CD4-positive, alpha-beta T cell (primary cell): ENCODE measurements at regions not wholly inside any gene's neighbourhood (a gene's known extent, or its start where the extent isn't known, plus 50 kb on each side); places are given as distances from the start of the nearest gene placed in this dataset.

Experiments
- ATAC-seq: fragments of 200-7000 bp; cut with Tn5 transposase; one replicate; pipeline ENCODE4 v1.10.0; 2022; ENCODE audit warnings: mild to moderate bottlenecking; ENCODE audit not compliant: poor library complexity
- CTCF ChIA-PET: fragments of 350-600 bp; sonication (Branson Sonifier 250); formaldehyde crosslinking; loops from one replicate; lab custom pipeline; 2021; ENCODE audit warnings: antibody characterized with exemption, inconsistent platforms; lab: Charles Lee
- POLR2A ChIA-PET: fragments of 350-600 bp; sonication (Branson Sonifier 250); formaldehyde crosslinking; loops from one replicate; lab custom pipeline; 2021; ENCODE audit warnings: antibody characterized with exemption, inconsistent platforms; lab: Charles Lee
- DNase-seq, 14 experiments: peaks; one replicate each; pipeline ENCODE4 v3.0.0-alpha.2; 2013 to 2020; ENCODE audit warnings: mixed read lengths in 2 of 14
- H3K27ac ChIP-seq, 2 donors: one replicate each; pipeline versions ENCODE4 v1.5.1 to v1.7.0; 2013; ENCODE audit warnings: low read length in 2 of 2, low read depth in 1 of 2, mild to moderate bottlenecking in 1 of 2
- H3K27me3 ChIP-seq, 2 experiments: 1 replicate in 1 of 2; 2 replicates in 1 of 2; pipeline versions ENCODE4 v1.6.1 to v1.7.0; 2013; ENCODE audit warnings: low read length in 2 of 2, control low read depth in 1 of 2, mild to moderate bottlenecking in 1 of 2, moderate library complexity in 1 of 2; ENCODE audit not compliant: insufficient read depth in 2 of 2, control insufficient read depth in 1 of 2
- H3K36me3 ChIP-seq: one replicate; pipeline ENCODE4 v1.6.1; 2013; ENCODE audit warnings: low read length, control low read depth; ENCODE audit not compliant: insufficient read depth
- H3K4me1 ChIP-seq: one replicate; pipeline ENCODE4 v1.6.1; 2013; ENCODE audit warnings: low read length, control low read depth; ENCODE audit not compliant: insufficient read depth
- H3K4me3 ChIP-seq: one replicate; pipeline ENCODE4 v1.5.1; 2013; ENCODE audit warnings: mild to moderate bottlenecking, low read length, moderate library complexity
- H3K9me3 ChIP-seq, 2 experiments: 1 replicate in 1 of 2; 2 replicates in 1 of 2; pipeline versions ENCODE4 v1.6.1 to v1.7.0; 2013; ENCODE audit warnings: low read length in 2 of 2, mild to moderate bottlenecking in 2 of 2, control low read depth in 1 of 2, moderate library complexity in 1 of 2; ENCODE audit not compliant: control insufficient read depth in 1 of 2, insufficient read depth in 1 of 2
- H3K27ac Mint-ChIP-seq: one replicate; pipeline ENCODE4 v1.8.0; 2020; ENCODE audit warnings: mixed read lengths
- H3K27me3 Mint-ChIP-seq: one replicate; pipeline ENCODE4 v1.8.0; 2021; ENCODE audit warnings: mixed read lengths
- H3K36me3 Mint-ChIP-seq: one replicate; pipeline ENCODE4 v1.8.0; 2021; ENCODE audit warnings: low read depth, mixed read lengths
- H3K4me1 Mint-ChIP-seq: one replicate; pipeline ENCODE4 v1.8.0; 2021; ENCODE audit warnings: low read depth, mixed read lengths
- H3K4me3 Mint-ChIP-seq: one replicate; pipeline ENCODE4 v1.8.0; 2020; ENCODE audit warnings: mild to moderate bottlenecking, mixed read lengths
- H3K9me3 Mint-ChIP-seq: one replicate; pipeline ENCODE4 v1.8.0; 2020; ENCODE audit warnings: mixed read lengths
- CTCF ChIP-seq: fragments of 200-600 bp; IDR thresholded peaks from one replicate; pipeline ENCODE4 v1.8.0; 2022; ENCODE audit warnings: antibody characterized with exemption, mild to moderate bottlenecking
- intact Hi-C, 2 experiments: fragments of 100-400 bp; cut with DNase I in 1 of 2; cut with micrococcal nuclease in 1 of 2; formaldehyde crosslinking; loops; one replicate each; pipeline versions ENCODE4 v1.15.1 to v1.9.0; 2023 to 2025; cut with DNase I, micrococcal nuclease

GRCh38 chr2:14745288-14746076, 113.0 kb downstream of the LRATD1 start:
- no peak for TF ChIP-seq CTCF
- intact Hi-C loops = no loop called here
- CTCF ChIA-PET = no interaction called here
- ATAC-seq (no peak), DNase-seq (no peak)
- Mint-ChIP-seq H3K4me3 (no peak overlapping the region), H3K27ac (no peak overlapping the region), H3K27me3 (no peaks in the 10 kb centered on the region), H3K36me3 (no peaks in the 10 kb centered on the region), H3K4me1 (no peaks in the 10 kb centered on the region), H3K9me3 (peaks cover 2% of the 10 kb centered on the region)
- Histone ChIP-seq H3K27me3 (no peaks in the 10 kb centered on the region), H3K36me3 (no peaks in the 10 kb centered on the region), H3K9me3 (no peaks in the 10 kb centered on the region), H3K27ac (no peak overlapping the region), H3K4me1 (no peaks in the 10 kb centered on the region), H3K4me3 (no peak overlapping the region)
- POLR2A ChIA-PET = no interaction called here

DNA sequence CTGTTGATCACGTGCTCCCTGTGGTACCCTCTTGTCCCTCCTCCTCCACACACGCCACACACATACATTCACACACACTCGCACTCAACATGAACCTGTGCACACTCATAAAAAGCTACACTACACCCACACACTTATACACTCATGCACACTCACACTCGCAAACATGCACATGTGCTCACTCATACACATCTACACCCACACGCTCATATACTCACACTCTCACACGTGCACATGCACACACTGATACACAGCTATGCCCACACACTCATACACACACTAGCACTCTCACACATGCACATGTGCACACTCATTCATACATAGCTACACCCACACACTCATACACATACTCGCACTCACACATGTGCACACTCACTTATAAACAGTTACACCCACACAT, 113.6 kb downstream of the LRATD1 start:
- ChIA-PET CTCF (no interaction called here), POLR2A (no interaction called here)
- H3K9me3 Mint-ChIP-seq = peaks cover 2% of the 10 kb centered on the region
- H3K27me3 Mint-ChIP-seq = no peaks in the 10 kb centered on the region
- intact Hi-C loops = no loop called here
- Histone ChIP-seq H3K27ac (no peak overlapping the region), H3K36me3 (no peaks in the 10 kb centered on the region), H3K9me3 (peaks cover 0 to 2% of the 10 kb centered on the region in 2 experiments), H3K4me3 (no peak overlapping the region), H3K27me3 (no peaks in the 10 kb centered on the region), H3K4me1 (no peaks in the 10 kb centered on the region)
- DNase-seq = no peak
- no peaks in the 10 kb centered on the region for H3K4me1 Mint-ChIP-seq
- no peak for TF ChIP-seq CTCF
- H3K27ac Mint-ChIP-seq = no peak overlapping the region
- no peak overlapping the region for H3K4me3 Mint-ChIP-seq
- ATAC-seq = no peak
- H3K36me3 Mint-ChIP-seq = no peaks in the 10 kb centered on the region

DNA sequence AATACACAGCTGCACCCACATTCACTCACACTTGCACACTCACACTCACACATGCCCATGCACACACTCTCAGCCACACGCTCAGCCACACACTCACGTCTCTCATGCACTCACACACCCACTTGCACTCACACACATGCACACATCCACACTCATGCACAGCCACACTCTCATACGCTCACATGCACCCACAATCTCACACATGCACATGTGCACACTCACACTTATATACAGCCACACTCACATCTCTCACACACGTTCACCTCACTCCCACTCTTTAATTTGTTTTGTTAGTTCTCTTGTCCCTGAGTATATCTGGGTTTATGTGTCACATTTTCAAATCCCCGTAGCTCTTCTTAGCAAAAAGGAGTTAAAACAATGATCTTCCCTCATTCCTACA, 114.9 kb downstream of the LRATD1 start:
- Histone ChIP-seq H3K9me3 (peaks cover 0 to 7% of the 10 kb centered on the region in 2 experiments), H3K4me1 (no peaks in the 10 kb centered on the region), H3K4me3 (no peak overlapping the region), H3K36me3 (no peaks in the 10 kb centered on the region), H3K27ac (no peak overlapping the region), H3K27me3 (no peaks in the 10 kb centered on the region)
- H3K4me1 Mint-ChIP-seq = no peaks in the 10 kb centered on the region
- H3K27ac Mint-ChIP-seq = no peak overlapping the region
- H3K4me3 Mint-ChIP-seq = no peak overlapping the region
- ChIA-PET CTCF (no interaction called here), POLR2A (no interaction called here)
- no peaks in the 10 kb centered on the region for H3K9me3 Mint-ChIP-seq
- H3K27me3 Mint-ChIP-seq = no peaks in the 10 kb centered on the region
- intact Hi-C loops = no loop called here
- no peak for ATAC-seq
- no peaks in the 10 kb centered on the region for H3K36me3 Mint-ChIP-seq
- no peak for DNase-seq
- TF ChIP-seq CTCF = no peak
